NT2/D1 (cell line): ENCODE measurements at regions not wholly inside any gene's neighbourhood (a gene's known extent, or its start where the extent isn't known, plus 50 kb on each side); places are given as distances from the start of the nearest gene placed in this dataset.

Experiments used
- YY1 ChIP-seq: IDR thresholded peaks from 2 replicates; pipeline ENCODE4 v1.6.1; 2011; ENCODE audit not compliant: insufficient read length, insufficient read depth
- ZNF274 ChIP-seq: IDR thresholded peaks from 2 replicates; pipeline ENCODE4 v1.6.1; 2011; ENCODE audit warnings: mild to moderate bottlenecking, low read depth, low read length

- TF ChIP-seq YY1: no peak
- no peak for TF ChIP-seq ZNF274
Measured at GRCh38 chr11:134807997-134808396, 396.0 kb upstream of the B3GAT1 start.
